Hippocampal formation (tissue), 2 donors: ENCODE measurements at regions not wholly inside any gene's neighbourhood (a gene's known extent, or its start where the extent isn't known, plus 50 kb on each side); places are given as distances from the start of the nearest gene placed in this dataset.

Experiments used
- DNase-seq, 2 donors: peaks; one replicate each; lab custom pipeline; 2025; lab: John Stamatoyannopoulos, UW

- no peak for DNase-seq
Measured at GRCh38 chr13:68481130-68481529, 1251.0 kb upstream of the PCDH9 start.

GRCh38 chr13:68473834-68474326, 1243.7 kb upstream of the PCDH9 start:
- DNase-seq, result no peak

GRCh38 chr13:68467160-68467559, 1237.0 kb upstream of the PCDH9 start:
- no peak for DNase-seq

- DNase-seq, result no peak
Measured at GRCh38 chr13:68440874-68441273, 1210.7 kb upstream of the PCDH9 start.

- DNase-seq, result no peak
Measured at GRCh38 chr13:68439817-68440216, 1209.7 kb upstream of the PCDH9 start.

- DNase-seq, result no peak
Measured at GRCh38 chr13:68428292-68428691, 1198.2 kb upstream of the PCDH9 start.

- DNase-seq, result no peak
Measured at GRCh38 chr13:68417801-68418200, 1187.7 kb upstream of the PCDH9 start.

- DNase-seq, result no peak
Measured at GRCh38 chr13:68410007-68410406, 1179.9 kb upstream of the PCDH9 start.

GRCh38 chr13:68390987-68391386, 1160.9 kb upstream of the PCDH9 start:
- no peak for DNase-seq

GRCh38 chr13:68386808-68387207, 1156.7 kb upstream of the PCDH9 start:
- DNase-seq, result no peak

GRCh38 chr13:68380041-68380973, 1150.2 kb upstream of the PCDH9 start:
- DNase-seq, result no peak

- DNase-seq, result no peak
Measured at GRCh38 chr13:68378294-68378693, 1148.2 kb upstream of the PCDH9 start.

- DNase-seq, result no peak
Measured at GRCh38 chr13:68375004-68375403, 1144.9 kb upstream of the PCDH9 start.

GRCh38 chr13:68369739-68370138, 1139.6 kb upstream of the PCDH9 start:
- DNase-seq, result no peak

GRCh38 chr13:68368922-68369321, 1138.8 kb upstream of the PCDH9 start:
- no peak for DNase-seq

GRCh38 chr13:68359105-68359504, 1129.0 kb upstream of the PCDH9 start:
- DNase-seq, result no peak

- no peak for DNase-seq
Measured at GRCh38 chr13:68358294-68358705, 1128.2 kb upstream of the PCDH9 start.

GRCh38 chr13:68350554-68350953, 1120.4 kb upstream of the PCDH9 start:
- no peak for DNase-seq

GRCh38 chr13:68347220-68347619, 1117.1 kb upstream of the PCDH9 start:
- no peak for DNase-seq

- DNase-seq, result no peak
Measured at GRCh38 chr13:68345963-68346531, 1115.9 kb upstream of the PCDH9 start.

- no peak for DNase-seq
Measured at GRCh38 chr13:68323124-68323523, 1093.0 kb upstream of the PCDH9 start.

GRCh38 chr13:68319384-68319783, 1089.2 kb upstream of the PCDH9 start:
- no peak for DNase-seq

- DNase-seq, result no peak
Measured at GRCh38 chr13:68304286-68304893, 1074.3 kb upstream of the PCDH9 start.
